Medulla oblongata (tissue), 1 donor: ENCODE measurements at regions not wholly inside any gene's neighbourhood (a gene's known extent, or its start where the extent isn't known, plus 50 kb on each side); places are given as distances from the start of the nearest gene placed in this dataset.
A peak's percentile ranks its signal among the peaks of the same experiment; 100 is the strongest.
"Not testable (repeated sequence)": the region's sequence is repeated elsewhere in the genome, so short reads cannot be mapped to it uniquely, and the experiment has no call there.

Source experiments
- DNase-seq: peaks from one replicate; pipeline ENCODE4 v3.0.0-alpha.2; 2015; ENCODE audit errors: extremely low spot score

DNA sequence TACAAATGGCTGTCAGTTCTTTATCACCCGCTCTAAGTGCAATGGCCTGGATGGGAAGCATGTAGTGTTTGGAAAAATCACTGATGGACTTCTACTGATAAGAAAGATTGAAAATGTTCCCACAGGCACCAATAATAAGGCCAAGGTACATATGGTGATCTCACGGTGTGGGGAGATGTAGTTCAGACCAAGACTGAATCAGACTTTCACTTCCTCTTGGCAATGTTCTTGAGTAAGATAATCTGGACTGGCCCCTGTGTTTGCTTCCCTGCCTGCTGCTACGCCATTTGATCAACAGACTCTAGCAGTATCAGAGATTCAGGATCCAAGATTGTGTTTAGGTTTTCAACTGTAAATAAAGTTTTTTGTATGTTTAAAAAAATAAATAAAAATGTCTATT, 682.2 kb upstream of the AMOT start:
- DNase-seq: no peak

- DNase-seq: no peak
Observed at GRCh38 chrX:113514906-113515305, 674.3 kb upstream of the AMOT start.

DNA sequence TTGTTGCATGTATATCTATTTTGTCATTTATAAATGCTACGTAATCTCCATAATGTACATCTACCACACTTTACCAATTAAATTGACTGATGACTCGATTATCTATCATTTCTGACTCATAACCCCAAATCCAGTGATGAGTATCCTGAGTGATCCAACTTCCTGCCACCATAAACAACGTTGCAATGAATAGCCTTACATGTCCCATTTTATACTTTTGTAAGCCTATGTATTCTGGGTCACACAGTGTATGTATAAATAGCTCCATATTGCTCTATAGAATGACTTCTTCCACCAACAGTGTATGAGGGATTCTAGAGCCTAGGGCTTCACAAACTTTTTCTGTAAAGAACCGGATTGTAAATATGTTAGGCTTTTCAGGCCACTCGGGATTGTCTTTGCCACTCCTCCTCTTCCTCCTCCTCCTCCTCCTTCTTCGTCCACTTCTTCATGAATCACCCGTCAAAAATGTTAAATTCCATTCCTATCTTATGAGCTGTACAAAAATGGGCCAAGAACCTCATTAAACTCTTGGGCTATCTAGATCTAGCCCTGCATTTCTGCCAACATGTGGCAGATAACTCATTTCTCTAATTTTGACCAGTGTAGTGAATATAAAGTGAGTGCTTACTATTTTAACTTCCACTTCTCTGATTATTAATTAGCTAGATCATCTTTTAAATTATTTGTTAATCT, 672.2 kb upstream of the AMOT start:
- DNase-seq: no peak

DNA sequence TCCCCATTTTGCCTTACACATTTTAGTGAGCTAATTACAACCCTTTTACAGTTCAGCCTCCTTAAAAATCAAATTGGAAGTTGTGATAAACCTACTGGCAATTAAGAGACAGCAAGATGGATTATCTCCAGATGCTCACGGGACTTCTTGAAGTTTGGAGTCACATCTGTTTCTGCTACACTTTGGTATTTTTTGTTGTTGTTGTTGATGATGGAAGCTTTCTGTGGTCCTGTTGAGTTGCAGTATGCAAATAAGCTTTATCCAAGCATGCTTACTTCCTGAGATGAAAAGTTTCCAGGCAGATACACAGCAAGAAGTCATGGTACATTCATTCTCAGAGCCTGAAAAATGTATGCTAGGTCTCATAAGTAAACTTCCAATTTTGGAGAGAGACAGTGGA, 670.0 kb upstream of the AMOT start:
- no peak for DNase-seq

DNA sequence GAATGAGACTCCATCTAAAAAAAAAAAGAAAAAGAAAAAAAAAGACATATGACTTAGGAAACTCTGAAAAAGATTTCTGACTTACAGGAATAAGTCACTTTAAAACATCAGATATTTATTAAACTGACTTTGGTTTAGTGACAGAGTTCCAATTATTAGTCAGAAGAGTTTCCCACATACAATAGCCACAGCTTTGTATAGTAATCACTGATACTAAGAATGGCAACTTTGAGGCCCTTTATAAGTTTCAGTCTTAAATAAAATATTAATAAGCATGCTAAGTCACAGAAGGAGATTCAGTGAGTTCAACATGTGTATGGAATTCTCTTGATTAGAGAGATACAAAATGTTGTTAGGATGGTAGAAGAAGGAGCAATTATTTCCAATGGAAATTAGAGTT, 652.3 kb upstream of the AMOT start:
- no peak for DNase-seq

- no peak for DNase-seq
Observed at GRCh38 chrX:113473418-113473817, 632.8 kb upstream of the AMOT start.

DNA sequence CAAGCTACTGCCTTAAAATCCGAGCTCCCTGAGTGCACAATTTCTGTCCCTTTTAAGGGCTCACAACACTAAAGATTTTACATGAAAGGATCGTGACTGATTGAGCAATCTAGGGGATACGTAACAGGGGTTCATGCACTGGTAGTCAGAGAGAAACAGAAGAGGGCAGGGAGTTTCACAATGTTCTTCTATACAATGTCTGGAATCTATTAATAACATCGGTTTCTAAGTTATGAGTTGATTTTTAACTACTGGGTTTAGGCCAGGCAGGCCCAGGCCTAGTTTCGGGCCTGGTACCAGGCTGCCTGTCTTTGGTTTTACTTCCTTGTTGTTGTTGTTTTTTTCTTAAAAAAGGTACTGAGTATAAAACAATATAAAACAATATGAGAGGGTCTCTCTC, 632.4 kb upstream of the AMOT start:
- DNase-seq: not testable (repeated sequence)

GRCh38 chrX:113470166-113470565, 629.5 kb upstream of the AMOT start:
- DNase-seq: no peak

DNA sequence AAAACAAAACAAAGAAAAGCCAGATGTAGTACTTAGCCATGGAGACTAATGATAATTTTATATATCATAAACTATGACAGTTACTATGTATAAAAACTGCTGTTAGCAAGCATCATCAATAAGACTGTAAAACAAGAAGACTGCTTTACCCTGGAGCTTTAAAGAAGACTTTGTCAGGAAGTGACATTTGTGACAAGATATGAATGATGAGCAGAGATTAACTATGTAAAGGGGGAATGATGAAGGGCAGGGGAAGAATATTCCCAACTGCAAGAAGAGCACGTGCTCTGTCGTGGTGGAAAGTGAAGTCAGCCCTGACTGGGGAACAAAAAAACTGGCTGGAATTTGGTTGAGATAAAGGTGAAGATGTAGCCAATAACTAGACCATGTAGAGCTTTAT, 617.1 kb upstream of the AMOT start:
- no peak for DNase-seq

- no peak for DNase-seq
Observed at GRCh38 chrX:113455582-113455981, 615.0 kb upstream of the AMOT start.

DNA sequence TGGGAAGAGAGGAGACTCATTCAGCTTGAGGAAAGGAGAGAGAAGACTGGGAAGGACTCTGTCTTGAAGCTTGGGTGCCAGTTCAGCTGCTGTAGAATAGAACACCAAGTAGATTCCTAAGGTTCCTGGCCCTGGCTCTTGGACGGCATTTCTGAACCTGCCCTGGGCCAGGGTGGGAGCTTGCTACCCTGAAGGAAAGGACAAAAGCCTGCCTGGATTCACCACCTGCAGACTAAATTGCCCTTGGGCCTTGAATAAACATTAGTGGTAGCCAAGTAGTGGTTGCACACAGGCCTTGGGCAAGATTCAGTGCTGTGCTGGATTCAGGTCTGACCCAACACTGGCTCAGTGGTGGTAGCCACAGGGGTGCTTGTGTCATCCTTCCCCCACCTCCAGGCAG, 588.4 kb upstream of the AMOT start:
- DNase-seq: no peak

- no peak for DNase-seq
Observed at GRCh38 chrX:113422323-113422722, 581.7 kb upstream of the AMOT start.

DNA sequence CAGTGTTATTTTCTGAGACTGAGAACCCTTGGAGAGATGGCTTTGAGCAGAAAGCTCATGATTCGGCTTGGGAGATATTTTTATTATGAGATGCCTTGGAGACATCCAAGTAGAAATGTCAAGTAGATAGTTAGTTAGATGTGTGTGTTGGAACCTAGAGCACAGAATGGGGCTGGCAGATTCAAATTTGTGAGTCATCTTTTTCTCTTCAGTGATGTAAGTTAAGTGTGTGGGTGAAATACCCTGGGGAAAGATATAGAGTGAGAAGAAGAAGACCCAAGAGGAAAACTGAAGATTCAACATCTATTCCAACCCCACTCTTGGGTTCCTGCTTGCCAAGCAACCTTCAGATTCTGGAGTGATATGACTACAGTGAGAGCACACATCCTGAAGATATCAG, 580.8 kb upstream of the AMOT start:
- no peak for DNase-seq

GRCh38 chrX:113412106-113412505, 571.5 kb upstream of the AMOT start:
- DNase-seq: no peak

GRCh38 chrX:113408843-113409242, 568.2 kb upstream of the AMOT start:
- DNase-seq: no peak

DNA sequence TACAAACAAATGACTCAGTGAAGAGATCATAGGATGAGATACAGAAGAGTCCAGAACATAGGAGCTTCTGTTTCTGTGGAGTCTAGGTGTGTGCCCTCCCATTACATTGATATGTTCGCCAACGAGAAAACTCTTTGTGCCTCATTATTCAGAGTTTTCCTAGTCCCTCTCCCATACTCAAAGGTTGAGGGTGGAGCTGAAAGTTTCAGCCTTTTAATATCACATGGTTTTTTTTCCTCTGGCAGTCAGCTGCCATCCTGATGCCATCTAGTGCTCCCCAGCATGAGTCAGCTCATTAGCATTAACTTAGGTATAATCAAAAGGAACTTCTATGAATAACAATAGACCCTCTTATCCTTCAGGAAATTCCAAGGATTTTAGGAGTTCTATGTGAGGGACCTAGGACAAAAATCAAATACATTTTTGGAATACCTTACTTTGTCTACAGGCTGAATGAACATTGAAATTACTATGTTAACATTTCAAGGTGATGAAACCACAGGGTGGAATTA, 559.6 kb upstream of the AMOT start:
- DNase-seq: no peak

DNA sequence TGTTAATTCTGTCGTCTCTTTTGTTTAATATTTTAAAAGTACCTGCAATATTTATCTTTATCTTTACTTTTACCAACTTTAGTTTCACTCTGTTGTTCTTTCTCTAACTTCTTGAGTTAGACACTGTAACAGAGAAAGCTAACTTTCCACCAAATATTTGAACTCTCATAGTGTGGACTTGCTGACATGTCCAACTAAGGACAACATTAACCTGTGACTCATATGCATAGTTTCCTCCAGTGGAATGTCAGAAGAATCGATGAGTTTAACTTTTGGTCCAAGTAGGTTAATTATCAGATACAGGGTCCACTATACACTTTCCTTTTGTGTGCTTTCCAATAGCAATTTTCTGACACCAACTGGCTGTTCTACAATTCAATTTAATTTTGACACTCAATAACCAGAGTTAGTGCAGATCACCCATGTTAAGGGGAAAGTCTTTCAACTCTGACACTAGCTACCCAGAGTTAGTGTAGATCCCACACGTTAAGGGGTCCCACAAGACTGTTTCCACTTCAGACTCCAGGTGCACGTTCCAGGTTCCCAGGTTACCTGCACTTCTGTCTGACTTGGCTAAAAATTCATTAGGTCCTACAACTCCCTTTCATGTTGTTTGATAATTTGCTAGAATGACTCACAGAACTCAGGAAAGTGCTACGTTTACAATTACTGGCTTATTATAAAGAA, 559.0 kb upstream of the AMOT start:
- no peak for DNase-seq

DNA sequence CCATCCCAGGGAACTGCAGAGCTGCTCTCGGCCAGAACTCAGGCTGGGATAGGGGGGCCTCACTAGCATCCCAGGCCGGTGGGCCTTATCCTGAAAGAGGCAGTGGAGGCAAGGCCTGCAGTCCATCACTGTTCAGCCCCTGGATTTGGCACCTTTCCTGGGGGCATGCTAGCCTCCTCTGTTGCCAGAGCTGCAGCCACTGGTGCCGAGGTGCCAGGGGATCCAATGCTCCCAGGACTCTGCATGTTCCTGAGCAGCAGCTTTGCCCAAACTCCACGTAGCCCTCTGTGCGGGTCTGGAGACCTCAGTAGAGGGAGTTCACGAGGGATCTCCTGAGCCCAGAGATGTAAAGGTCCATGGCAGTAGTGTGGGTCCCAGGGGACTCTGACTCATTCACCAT, 551.7 kb upstream of the AMOT start:
- DNase-seq: no peak

GRCh38 chrX:113391875-113392274, 551.2 kb upstream of the AMOT start:
- no peak for DNase-seq

GRCh38 chrX:113390531-113390930, 549.9 kb upstream of the AMOT start:
- DNase-seq: no peak

DNA sequence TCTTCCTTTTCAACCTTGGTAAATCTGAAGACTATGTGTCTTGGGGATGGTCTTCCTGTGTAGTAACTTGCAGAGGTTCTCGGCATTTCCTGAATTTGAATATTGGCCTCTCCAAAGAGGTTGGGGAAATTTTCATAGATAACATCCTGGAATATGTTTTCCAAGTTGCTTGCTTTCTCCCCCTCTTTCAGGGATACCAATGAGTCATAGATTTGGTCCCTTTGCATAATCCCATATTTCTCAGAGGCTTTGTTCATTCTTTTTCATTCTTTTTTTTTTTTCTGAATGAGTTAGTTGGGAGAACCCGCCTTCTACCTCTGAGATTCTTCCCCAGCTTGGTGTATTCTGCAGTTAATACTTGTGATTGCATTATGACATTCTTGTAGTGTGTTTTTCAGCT, 549.2 kb upstream of the AMOT start:
- DNase-seq: no peak

DNA sequence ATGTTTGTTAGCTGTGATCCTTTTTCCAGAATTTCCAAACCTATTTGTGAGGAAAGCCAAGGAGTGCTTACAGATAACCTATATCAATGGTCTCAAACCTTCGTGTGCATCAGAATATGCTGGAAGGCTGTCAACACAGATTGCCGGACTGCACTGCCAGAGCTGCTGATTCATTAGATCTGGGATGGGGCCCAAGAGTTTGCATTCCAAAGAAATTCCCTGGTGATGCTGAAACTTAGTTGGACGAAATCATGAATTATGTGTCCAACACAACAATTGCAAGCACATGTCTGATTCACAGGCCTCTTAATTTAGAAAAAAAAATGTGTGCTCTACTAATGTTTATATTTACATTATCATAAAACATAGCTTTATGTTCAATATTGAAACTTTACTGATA, 544.0 kb upstream of the AMOT start:
- peak; percentile 17 for DNase-seq

DNA sequence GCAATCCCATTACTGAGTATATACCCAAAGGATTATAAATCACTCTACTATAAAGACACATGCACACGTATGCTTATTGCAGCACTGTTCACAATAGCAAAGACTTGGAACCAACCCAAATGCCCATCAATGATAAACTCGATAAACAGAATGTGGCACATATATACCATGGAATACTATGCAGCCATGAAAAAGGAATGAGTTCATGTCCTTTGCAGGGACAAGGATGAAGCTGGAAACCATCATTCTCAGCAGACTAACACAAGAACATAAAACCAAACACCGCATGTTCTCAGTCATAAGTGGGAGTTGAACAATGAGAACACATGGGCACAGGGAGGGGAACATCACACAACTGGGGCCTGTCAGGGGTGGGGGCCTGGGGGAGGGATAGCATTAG, 532.8 kb upstream of the AMOT start:
- DNase-seq: not testable (repeated sequence)

DNA sequence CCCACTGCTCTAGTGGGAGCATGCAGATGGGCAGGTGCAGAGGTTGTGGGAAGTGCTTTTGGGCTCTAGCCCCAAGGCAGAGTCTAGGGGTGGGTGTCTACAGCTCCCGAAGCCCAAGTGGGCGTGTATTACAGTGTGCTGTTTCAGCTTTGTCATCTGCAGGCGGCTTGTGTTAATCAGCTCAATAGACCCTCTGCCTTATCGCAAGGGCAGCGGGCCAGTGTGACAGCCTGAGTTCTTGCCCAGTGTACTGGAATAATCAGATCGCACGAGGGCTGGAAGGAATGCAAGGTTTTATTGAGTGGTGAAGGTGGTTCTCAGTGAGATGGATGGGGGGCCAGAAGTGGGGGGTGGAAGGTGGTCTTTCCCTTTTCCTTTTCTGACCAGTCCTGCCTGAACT, 529.4 kb upstream of the AMOT start:
- no peak for DNase-seq
